GM03348 (cell line): ENCODE measurements at regions not wholly inside any gene's neighbourhood (a gene's known extent, or its start where the extent isn't known, plus 50 kb on each side); places are given as distances from the start of the nearest gene placed in this dataset.

Experiments used
- DNase-seq: peaks from one replicate; pipeline ENCODE4 v3.0.0; 2012; ENCODE audit warnings: low spot score

DNA sequence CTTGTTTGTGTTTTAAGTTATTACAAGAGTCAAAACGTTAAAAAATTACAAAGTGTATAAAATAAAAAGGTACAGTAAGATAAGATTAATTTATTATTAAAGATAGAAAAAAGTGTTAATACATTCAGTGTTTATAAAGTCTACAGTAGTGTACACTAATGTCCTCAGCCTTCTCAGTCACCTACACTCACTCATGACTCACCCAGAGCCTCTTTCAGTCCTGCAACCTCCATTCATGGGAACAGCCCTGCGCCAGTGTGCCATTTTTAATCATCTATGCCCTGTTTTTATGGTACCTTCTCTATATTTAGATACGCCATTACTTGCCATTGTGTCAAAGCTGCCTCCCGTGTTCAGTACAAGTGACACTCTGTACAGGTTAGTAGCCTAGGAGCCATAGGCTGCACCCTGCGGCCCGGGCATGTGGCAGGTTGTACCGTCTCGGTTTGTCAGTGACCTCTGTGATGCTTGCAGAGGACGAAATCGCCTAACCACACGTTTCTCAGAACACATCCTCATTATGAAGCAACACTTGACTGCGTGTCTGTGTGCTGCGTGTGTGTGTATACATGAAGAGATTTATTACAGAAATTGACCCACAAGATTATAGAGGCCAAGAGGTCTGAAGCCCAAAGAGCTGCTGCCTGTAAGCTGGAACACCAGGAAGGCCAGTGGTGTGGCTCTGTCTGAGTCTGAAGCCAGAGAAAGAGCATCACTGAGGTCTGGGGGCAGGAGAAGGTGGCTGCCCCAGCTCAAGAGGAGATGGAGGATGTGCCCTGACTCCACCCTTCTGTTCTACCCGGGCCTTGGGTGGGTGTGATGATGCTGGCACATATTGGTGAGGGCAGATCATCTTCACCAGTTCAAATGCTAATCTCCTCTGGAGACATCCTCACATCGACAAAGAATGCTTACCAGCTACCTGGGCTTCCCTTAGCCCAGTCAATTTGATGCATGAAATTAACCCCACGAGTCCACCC is 116.6 kb upstream of the C14orf180 start:
- no peak for DNase-seq

DNA sequence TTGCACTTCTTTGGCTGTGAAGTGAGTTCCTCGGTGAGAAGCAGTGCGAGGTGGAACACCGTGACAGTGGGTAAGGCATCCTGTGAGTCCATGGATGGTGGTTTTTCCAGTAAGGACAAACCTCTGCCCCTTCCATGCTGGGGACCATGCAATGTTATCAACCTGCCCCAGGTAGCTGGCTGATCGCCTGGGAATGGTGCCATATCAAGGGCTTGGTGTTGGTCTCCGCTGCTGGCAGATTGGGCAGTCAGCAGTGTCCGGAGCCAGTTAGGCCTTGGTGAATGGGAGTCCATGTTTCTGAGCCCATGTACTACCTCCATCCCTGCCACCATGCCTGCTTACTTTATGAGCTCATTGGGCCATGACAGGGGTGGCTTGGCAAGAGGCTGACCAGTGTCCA is 114.7 kb upstream of the C14orf180 start:
- no peak for DNase-seq

DNA sequence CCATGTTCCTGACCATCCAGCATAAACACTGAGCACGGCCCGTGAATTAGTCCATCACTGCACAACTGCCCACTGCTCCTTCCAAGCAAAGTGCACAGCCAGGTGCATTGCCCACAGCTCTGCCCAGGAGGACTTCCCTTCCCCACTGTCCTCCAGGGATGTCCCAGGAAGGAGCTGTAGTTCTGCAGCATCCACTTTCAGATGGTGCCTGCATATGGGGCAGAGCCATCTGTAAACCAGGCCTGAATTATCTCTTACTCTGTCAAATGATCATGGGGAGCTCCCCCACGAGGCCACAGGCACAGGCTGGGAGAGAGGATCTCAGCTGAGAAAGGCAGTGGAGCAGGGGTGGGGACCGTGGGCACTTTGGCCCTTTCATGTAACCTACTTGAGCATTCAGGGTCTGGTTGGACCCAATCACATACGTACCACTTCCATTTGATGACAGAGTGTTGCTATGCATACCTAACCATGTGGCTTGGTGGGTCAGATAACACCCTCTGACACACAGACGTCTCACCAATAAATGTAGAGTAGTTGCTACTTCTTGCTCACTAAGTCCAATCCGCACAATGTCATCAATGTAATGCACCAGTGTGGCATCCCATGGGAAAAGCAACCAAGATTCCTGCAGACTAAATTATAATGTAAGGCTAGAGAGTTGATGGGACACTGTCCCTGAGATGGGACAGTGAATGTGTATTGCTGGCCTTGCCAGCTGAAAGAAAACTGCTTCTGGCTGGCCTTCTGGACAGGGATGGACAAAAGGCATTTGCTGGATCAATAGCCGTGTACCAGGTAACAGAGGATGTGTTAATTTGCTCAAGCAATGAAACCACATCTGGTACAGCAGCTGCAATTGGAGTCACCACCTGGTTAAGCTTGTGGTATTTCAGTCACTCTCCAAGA is 113.8 kb upstream of the C14orf180 start:
- no peak for DNase-seq

DNA sequence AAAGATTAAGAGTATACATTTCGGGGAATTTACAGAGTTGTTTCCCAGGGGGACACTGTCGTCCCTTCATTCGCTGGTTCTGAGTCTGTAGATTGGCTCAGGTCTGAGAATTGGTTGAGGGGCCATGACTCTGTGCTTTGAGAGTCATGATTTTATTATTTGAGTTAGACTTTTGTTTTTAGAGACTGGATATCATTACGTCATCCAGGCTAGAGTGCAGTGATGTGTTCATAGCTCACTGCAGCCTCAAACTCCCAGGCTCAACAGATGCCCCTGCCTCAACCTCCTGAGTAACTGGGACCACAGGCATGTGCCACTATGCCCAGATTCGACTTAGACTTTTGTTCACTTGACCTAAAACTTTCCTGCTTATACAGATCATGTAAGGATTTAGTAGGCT is 112.3 kb upstream of the C14orf180 start:
- no peak for DNase-seq

DNA sequence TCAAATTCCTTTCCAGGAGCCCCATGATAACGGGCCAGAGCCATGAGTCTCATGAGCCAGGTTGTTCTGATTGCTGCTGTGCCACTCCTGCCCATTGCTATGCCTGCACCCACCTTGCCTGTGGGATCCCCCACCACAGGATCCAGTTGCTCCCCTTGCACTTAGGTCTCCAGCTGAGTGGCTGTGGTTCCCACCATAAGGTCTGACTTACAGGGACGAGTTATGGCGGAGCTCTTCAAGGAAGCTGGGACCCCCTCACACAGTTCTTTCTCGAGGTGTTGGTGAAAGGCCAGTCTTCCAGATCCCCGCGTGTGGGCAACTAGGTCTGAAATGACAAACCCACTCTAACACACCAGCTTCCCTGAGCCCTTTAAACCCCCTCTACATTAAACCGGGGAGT is 111.9 kb upstream of the C14orf180 start:
- DNase-seq: no peak

DNA sequence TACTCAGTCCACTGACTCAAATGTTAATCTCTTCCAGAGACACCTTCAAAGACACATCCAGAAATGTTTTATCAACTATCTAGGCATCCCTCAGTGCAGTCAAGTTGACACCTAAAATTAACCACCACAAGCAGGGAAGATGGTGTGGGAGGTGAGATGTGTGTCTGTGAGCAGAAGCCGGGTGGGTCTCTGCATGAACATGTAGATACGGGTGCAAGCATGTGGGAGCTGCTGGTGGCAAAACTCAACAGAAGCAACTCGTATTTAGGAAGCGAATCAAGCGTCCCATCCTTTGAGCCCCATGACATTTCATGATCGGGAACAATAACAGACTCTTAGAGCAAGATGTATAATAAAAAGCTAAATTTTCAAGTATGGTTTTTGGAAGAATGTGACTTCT is 110.0 kb upstream of the C14orf180 start:
- DNase-seq: no peak

DNA sequence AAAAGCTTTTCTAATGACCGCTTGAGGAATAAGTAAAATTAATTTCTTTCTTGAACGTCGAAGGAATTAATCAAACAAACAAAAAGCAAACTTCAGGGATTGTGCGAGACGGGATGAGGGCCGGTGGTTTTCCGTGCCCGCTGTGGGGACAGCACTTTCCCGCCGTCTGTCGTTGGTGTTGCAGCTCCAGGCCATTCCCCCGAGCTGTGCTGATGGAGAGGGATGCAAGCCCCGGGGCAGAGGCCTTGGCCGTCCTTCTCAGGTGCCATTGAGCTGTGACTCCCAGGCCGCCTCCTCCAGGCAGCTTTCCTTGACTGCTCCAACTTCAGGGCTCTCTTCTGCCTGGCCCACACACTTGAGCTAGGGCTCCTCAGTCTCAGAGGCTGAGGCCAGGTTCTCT is 109.0 kb upstream of the C14orf180 start:
- DNase-seq: no peak

DNA sequence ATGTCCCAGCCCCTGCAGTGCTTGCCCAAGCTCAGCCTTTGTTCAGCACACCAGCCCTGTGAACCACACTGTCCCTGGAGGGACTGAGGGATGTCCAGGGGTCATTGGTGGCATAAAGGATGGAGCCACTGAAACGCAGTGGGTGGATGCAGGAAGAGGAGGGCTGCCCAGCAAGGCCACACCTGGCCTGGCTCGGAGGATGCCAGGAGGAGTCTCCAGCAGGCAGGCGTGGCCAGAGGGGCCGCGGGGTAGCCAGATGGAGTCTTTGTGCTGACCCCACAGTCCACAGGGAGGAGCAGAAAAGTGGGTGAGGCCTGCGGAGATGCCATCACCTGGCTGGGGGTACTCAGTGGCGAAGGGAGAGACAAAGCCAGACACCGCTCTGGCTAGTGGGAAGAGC is 108.5 kb upstream of the C14orf180 start:
- no peak for DNase-seq

DNA sequence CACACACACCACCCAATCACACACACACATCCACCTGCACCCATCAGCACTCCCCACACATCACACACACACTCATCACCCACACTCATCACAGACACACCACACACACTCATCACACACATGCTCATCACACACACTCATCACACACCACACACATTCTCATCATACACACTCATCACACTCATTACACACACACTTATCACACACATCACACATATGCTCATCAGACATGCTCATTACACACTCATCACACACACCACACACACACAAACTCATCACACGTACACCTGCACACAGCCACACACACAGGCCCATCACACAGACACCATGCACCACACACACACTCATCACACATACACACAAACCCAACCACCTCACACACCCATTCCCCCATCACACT is 107.5 kb upstream of the C14orf180 start:
- DNase-seq: no peak

DNA sequence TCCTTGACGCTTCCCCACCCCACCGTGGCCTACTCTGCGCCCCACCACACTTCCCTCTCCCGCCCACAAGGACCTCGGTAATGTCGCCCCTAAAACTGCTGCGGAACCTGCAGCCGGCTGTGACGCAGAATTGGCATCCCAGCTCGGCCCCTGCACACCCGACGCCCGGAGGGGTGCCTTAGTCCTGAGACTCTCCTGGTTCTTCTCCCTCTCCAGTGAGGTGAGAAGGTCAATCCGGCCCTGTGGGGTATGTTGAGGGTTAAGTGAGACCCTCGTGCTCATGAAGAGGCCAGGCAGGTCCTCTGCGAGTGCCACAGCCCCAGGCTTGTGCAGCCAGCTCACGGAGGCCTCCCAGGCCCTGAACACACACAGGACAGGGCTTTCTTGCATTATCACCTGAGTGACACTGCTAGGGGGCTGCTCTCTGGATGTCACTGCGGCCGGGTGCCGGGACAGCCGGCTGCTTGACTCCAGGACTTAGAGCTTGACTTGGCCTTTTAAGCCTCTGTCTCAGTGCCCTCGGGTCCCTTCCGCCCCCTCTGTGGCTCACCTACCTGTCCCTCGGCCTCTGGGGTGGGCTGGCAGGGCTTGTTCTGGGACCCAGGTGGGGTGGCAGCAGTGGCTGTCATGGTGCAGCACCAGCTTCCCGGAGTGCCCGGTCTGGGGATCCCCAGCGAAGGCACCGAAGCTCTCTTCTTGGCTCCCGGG is 106.9 kb upstream of the C14orf180 start:
- DNase-seq: no peak

DNA sequence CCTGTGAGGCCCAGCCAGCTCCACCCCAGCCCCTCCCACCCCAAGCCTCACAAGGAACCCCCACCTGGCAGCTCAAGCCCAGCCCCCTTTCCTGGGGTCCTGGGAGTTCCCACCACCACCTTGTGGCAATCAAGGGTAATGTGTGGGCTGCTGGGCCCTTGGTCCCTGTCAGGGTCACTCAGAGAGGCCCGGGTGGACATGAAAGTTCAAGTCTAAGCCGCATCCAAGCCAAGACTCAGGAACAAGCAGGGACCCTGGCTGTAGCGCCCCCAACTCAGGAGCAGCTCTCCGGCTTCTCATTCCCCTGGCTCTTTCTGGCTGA is 106.4 kb upstream of the C14orf180 start:
- DNase-seq: no peak

DNA sequence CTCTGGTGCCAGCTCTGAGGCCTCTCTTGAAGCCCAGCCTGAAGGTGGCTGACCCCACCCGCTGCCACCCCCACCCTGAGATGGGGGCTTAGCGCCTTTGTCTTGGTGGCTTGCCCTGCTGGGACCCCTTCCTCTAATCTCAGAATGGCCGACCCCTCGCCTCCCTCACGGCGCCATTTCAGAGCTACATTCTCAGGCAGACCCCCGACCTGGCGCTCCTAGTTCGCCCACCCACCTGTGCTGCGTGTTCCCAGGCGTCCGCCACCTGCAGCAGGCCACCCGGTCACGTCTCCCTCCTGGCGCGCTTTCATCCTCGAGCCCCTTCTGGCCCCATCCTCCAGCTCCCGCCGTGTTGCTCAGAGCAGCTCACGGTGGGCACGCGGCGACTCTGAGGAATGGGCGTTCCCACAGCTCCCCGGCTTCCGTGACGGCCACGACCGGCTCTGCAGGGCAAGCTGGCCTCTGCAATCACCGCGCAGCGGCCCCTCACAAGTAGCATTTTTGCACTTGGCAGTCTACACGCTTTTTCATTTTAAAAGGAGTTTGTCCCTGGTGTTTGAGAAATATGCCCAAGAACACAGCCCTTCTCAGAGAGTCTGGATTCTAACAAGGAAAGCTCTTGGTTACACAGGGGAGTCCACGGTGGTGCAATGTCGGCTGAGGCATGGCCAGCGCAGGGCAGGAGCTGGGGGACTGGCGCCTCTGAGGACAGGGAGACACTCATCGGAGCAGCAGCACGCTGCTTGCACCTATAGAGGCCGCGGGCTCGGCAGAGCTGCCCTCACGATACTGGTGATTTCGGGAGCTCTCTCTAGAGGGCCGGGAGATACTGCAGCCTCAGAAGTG is 105.7 kb upstream of the C14orf180 start:
- no peak for DNase-seq

DNA sequence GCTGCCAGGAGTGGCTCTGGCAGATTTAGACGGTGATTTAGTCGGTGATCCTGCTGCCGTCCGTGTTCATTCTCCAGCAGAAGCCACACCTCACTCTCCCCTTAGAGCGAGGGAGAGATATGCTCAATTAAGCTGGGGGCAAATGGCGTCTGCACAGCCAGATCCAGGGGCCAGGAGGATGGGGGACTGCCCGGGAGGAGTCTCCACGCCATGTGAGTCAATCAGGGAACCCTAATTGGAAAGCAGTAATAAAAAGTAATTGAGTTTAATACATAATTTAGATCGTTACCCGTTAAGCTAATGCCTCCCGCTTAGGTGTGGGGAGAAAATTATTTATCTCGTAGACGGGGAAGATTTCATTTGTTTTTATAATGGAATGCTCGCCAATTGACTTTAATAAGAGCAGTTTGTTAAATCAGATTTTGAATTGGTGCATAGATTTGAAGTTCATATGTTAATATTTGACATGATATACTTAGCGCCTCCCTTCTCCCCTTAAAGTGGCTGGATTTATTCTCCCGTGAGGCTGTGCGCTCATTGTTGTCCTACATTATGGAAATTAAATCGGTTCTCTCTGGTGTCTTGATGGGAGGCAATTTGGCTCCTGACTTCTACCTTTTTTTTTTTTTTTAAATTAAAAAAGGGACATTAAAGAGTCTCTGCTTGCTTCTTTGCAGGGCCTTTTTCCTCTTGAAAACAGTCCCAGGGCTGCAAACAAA is 104.9 kb upstream of the C14orf180 start:
- no peak for DNase-seq

DNA sequence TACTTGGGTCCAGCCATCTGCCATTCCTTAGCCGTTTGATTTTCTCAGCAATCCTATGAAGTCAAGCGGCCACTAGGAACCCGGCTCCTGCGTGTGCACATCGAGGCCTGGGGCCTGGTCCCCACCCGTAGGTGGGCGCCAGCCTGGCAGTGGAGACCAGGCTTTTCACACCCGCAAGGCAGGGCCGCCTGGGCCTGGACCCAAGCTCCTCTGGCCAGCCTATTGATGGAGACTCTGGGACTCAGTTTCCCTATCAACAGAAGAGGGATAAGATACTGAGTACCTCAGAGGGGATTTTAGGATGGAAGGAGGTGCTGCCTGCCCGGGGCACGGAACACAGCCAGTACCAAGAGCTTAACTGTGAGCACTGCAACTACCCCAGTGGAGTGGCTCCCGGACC is 104.3 kb upstream of the C14orf180 start:
- no peak for DNase-seq

DNA sequence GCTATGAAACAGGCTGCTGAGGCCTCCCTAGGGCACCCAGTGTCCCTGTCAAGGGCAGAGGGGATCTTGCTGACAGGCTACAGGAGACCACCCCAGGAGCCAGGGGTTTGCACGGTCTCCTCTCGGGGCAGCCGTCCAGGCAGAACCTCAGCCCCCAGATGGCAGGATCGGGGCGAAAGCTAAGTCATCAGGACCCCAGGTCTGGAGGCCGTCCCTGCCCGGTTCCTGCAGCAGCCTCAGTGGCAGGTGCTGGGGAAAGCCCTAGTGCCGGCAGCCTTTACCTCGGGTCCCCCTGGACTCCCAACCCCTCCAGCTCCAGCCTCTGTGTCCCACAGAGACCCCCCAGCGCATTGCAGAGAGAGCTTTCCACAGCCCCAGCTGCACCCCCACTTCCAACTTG is 103.8 kb upstream of the C14orf180 start:
- DNase-seq: no peak

DNA sequence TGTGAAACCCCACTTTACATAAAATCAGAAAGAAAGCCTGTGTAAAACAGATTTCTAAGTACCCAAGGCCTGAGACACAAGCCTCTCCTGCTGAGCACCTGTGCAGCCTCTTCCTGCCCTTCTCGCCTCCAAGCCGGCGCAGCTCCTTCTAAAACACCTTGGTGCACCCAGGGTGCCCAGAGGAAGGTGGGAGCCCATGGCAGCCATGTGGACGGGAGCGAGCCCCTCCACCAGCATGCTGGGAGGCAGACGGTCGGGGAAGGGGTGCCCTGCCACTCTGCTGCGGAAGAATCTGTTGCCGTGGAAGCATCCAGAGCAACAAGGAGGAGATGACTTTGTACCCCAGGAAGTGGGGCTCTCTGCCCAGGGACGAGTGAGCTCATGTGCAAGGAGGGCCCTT is 103.1 kb upstream of the C14orf180 start:
- DNase-seq: no peak

DNA sequence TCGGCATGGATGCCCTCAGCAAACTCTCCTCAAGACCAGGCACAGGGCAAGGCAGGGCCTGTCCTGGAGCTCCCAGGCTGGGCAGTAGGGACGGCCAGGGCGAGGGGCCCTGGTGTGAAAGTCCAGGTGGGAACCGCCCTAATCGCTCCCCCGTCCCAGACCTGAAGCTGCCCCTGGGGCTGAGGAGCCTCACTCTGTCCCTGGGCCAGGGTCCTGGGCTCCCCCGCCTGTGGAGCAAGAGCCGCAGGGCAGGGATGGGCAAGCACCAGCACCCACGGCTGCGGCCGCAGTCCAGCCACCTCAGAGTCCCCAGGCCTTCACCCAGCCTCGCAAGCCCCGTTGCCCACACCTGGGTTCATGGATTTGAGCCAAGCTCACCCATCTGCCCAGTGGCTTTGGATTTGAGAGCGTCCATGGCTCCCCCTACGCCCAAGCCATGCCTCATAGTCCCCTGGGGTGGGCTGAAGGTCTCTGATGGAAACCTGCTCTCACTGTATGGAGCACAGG is 102.4 kb upstream of the C14orf180 start:
- no peak for DNase-seq

DNA sequence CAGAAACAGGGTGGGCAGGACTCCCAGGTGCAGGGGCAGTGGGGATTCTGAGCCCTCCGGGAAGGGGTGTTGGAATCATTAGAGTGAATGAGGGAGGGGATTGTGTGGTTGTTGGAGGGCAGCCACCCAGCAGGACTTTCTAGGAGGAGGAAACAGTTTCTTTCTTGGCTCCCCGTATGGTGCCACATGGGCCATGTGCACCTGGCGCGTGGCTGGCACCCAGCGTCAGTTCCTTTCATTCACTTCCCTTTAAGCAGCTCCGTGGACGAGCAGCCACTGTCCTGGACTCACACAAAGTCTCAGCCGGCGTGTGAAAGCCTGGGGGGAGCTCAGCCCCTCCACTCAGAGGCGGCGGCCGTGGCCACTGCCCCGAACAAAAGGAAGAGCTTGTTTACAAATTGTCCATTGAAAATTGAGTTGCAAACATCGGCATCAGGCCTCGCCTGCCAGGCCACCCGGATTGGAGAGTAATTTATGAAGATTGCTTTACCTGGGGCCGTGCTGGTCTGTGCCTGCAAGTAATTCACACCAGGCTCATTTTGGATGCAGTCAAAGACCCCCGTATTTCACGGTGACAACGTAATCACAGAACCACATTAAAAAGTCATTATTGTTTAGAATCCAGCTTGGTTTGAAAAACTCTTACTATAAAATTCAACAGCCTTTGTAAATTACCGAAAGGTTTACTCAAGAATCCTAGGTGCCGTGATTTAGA is 101.7 kb upstream of the C14orf180 start:
- no peak for DNase-seq

DNA sequence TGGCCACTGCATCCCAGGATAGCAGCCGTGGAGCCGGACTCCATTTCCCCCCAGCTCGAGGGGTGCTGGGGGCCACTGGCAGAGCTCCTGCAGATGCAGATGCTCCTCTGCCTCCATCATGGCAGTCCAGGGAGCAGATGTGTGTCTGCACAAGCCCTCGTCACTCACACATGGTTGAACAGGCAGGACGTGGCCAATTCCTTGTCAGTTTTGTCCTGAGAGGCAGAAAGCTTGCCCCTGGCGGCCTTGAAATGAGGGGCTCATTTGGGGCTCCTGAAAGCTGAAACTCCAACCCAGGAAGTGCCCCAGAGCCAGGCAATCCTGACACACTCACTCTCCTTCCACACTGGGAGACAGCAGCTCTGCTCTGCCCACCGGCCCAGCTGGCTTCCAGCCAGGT is 100.9 kb upstream of the C14orf180 start:
- DNase-seq: no peak

DNA sequence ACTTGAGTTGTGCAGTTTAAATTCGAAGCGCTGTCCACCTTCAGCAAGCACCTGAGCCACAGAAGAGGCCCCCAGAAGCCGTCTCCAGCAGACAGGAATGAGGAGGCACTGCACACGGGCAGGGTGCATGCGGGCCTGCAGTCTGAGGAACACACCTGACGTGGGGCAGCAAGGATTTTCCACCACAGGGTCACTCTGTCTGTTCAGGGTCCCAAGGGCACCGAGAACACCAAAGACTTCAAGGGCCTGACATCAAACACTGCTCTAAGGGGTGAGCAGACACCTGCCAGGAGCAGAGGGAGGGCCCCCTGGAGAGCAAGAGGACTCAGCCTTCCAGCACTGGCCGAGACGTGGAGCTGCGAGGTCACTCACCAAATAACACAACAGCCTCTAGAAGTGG is 99.7 kb upstream of the C14orf180 start:
- no peak for DNase-seq
